ENCODE measurements at regions not wholly inside any gene's neighbourhood (a gene's known extent, or its start where the extent isn't known, plus 50 kb on each side); places are given as distances from the start of the nearest gene placed in this dataset.

- Histone ChIP-seq H3K4me3 (ENCODE audit: low read depth in 2 of 2, low read length in 2 of 2) (no peak overlapping the region), H3K36me3 (ENCODE audit: control insufficient read depth, insufficient read depth, low read length) (no peaks in the 10 kb centered on the region), H3K9me3 (ENCODE audit: control insufficient read depth, insufficient read depth, low read depth, low read length) (no peaks in the 10 kb centered on the region), H3K4me1 (ENCODE audit: control insufficient read depth, insufficient read depth, low read length) (no peaks in the 10 kb centered on the region), H3K27me3 (ENCODE audit: control insufficient read depth, insufficient read depth, low read length) (peaks cover 21% of the 10 kb centered on the region), H3K27ac (ENCODE audit: low read length) (no peak overlapping the region)
- no peak for ATAC-seq
- ChIA-PET POLR2A (no interaction called here), CTCF (no interaction called here)
- in situ Hi-C loops (cut with HindIII; ENCODE audit: low pct_unique_long_range_greater_than_20kb, low sequenced_read_pairs) = no loop called here
- intact Hi-C loops (cut with micrococcal nuclease; ENCODE audit: unreplicated experiment) = no loop called here
- TF ChIP-seq TCF7L2 (IDR thresholded peaks at IDR 0.05; ENCODE audit: low read depth, low read length) (no peak), SIN3A (IDR thresholded peaks at IDR 0.05; ENCODE audit: borderline replicate concordance, insufficient read depth, low read depth, low read length) (no peak), REST (IDR thresholded peaks at IDR 0.05; ENCODE audit: insufficient read depth in 1 of 2, low read depth in 2 of 2, low read length in 1 of 2) (no peak), POLR2AphosphoS5 (IDR thresholded peaks at IDR 0.05; ENCODE audit: low read depth, low read length) (no peak), CTCF (IDR thresholded peaks at IDR 0.05) (no peak)
- DNase-seq (ENCODE audit: low read depth, low spot score) = no peak
- no TSS peak for BruUV-seq (replicated peaks)
These were observed 153.0 kb upstream of the UQCRFS1 start for GRCh38 chr19:29365836-29366417.

GRCh38 chr19:29366757-29367156 is 153.8 kb upstream of the UQCRFS1 start:
- peaks cover 21% of the 10 kb centered on the region for H3K27me3 ChIP-seq (ENCODE audit: control insufficient read depth, insufficient read depth, low read length)
- ATAC-seq (no peak), DNase-seq (ENCODE audit: low read depth, low spot score) (no peak)
- no peaks in the 10 kb centered on the region for H3K4me1 ChIP-seq (ENCODE audit: control insufficient read depth, insufficient read depth, low read length)
- no peak for TF ChIP-seq SIN3A (IDR thresholded peaks at IDR 0.05; ENCODE audit: borderline replicate concordance, insufficient read depth, low read depth, low read length)
- TF ChIP-seq CTCF (IDR thresholded peaks at IDR 0.05) = no peak
- TF ChIP-seq POLR2AphosphoS5 (IDR thresholded peaks at IDR 0.05; ENCODE audit: low read depth, low read length) = no peak
- no peak for TF ChIP-seq TCF7L2 (IDR thresholded peaks at IDR 0.05; ENCODE audit: low read depth, low read length)
- TF ChIP-seq REST (IDR thresholded peaks at IDR 0.05; ENCODE audit: insufficient read depth in 1 of 2, low read depth in 2 of 2, low read length in 1 of 2) = no peak
- no TSS peak for BruUV-seq (replicated peaks)
- no peak overlapping the region for H3K4me3 ChIP-seq (ENCODE audit: low read depth in 2 of 2, low read length in 2 of 2)
- CTCF ChIA-PET = no interaction called here
- no peaks in the 10 kb centered on the region for H3K36me3 ChIP-seq (ENCODE audit: control insufficient read depth, insufficient read depth, low read length)
- no peaks in the 10 kb centered on the region for H3K9me3 ChIP-seq (ENCODE audit: control insufficient read depth, insufficient read depth, low read depth, low read length)
- POLR2A ChIA-PET = no interaction called here
- in situ Hi-C loops (cut with HindIII; ENCODE audit: low pct_unique_long_range_greater_than_20kb, low sequenced_read_pairs) (no loop called here), intact Hi-C loops (cut with micrococcal nuclease; ENCODE audit: unreplicated experiment) (no loop called here)
- H3K27ac ChIP-seq (ENCODE audit: low read length) = no peak overlapping the region
